GM21576 (cell line): ENCODE measurements at regions not wholly inside any gene's neighbourhood (a gene's known extent, or its start where the extent isn't known, plus 50 kb on each side); places are given as distances from the start of the nearest gene placed in this dataset.

ENCODE experiments used
- ATAC-seq: cut with Tn5 transposase; IDR thresholded peaks from one replicate; pipeline ENCODE4 v1.9.1; 2021; ENCODE audit warnings: mild to moderate bottlenecking, moderate library complexity; ENCODE audit not compliant: unreplicated experiment

GRCh38 chr6:93580446-93580845, 161.1 kb upstream of the EPHA7 start:
- no peak for ATAC-seq

- no peak for ATAC-seq
Observed at GRCh38 chr6:93575495-93576267, 156.3 kb upstream of the EPHA7 start.

GRCh38 chr6:93574299-93574698, 154.9 kb upstream of the EPHA7 start:
- ATAC-seq = no peak

- no peak for ATAC-seq
Observed at GRCh38 chr6:93571346-93571745, 152.0 kb upstream of the EPHA7 start.

- no peak for ATAC-seq
Observed at GRCh38 chr6:93568169-93568568, 148.8 kb upstream of the EPHA7 start.

- ATAC-seq = no peak
Observed at GRCh38 chr6:93567164-93567563, 147.8 kb upstream of the EPHA7 start.

- ATAC-seq = no peak
Observed at GRCh38 chr6:93566285-93566684, 146.9 kb upstream of the EPHA7 start.

- ATAC-seq = no peak
Observed at GRCh38 chr6:93562582-93562981, 143.2 kb upstream of the EPHA7 start.

GRCh38 chr6:93555292-93555691, 135.9 kb upstream of the EPHA7 start:
- ATAC-seq = no peak

GRCh38 chr6:93554018-93554417, 134.7 kb upstream of the EPHA7 start:
- no peak for ATAC-seq

GRCh38 chr6:93550551-93551276, 131.4 kb upstream of the EPHA7 start:
- no peak for ATAC-seq

GRCh38 chr6:93549868-93550267, 130.5 kb upstream of the EPHA7 start:
- ATAC-seq = no peak

- ATAC-seq = no peak
Observed at GRCh38 chr6:93524671-93525451, 105.5 kb upstream of the EPHA7 start.

- ATAC-seq = no peak
Observed at GRCh38 chr6:93523365-93523764, 104.0 kb upstream of the EPHA7 start.

- no peak for ATAC-seq
Observed at GRCh38 chr6:93516441-93516840, 97.1 kb upstream of the EPHA7 start.

GRCh38 chr6:93515736-93516135, 96.4 kb upstream of the EPHA7 start:
- no peak for ATAC-seq

GRCh38 chr6:93498713-93499112, 79.4 kb upstream of the EPHA7 start:
- ATAC-seq = no peak

- ATAC-seq = no peak
Observed at GRCh38 chr6:93496548-93496947, 77.2 kb upstream of the EPHA7 start.

- ATAC-seq = no peak
Observed at GRCh38 chr6:93494057-93494456, 74.7 kb upstream of the EPHA7 start.

- ATAC-seq = no peak
Observed at GRCh38 chr6:93474733-93475179, 55.4 kb upstream of the EPHA7 start.

GRCh38 chr6:93471281-93471680, 51.9 kb upstream of the EPHA7 start:
- no peak for ATAC-seq
